GM21526 (cell line): ENCODE measurements at regions not wholly inside any gene's neighbourhood (a gene's known extent, or its start where the extent isn't known, plus 50 kb on each side); places are given as distances from the start of the nearest gene placed in this dataset.
"Not testable (repeated sequence)": the region's sequence is repeated elsewhere in the genome, so short reads cannot be mapped to it uniquely, and the experiment has no call there.

Experiments used
- ATAC-seq: cut with Tn5 transposase; IDR thresholded peaks from one replicate; pipeline ENCODE4 v1.9.1; 2021; ENCODE audit warnings: moderate library complexity; ENCODE audit not compliant: unreplicated experiment, low FRiP score

DNA sequence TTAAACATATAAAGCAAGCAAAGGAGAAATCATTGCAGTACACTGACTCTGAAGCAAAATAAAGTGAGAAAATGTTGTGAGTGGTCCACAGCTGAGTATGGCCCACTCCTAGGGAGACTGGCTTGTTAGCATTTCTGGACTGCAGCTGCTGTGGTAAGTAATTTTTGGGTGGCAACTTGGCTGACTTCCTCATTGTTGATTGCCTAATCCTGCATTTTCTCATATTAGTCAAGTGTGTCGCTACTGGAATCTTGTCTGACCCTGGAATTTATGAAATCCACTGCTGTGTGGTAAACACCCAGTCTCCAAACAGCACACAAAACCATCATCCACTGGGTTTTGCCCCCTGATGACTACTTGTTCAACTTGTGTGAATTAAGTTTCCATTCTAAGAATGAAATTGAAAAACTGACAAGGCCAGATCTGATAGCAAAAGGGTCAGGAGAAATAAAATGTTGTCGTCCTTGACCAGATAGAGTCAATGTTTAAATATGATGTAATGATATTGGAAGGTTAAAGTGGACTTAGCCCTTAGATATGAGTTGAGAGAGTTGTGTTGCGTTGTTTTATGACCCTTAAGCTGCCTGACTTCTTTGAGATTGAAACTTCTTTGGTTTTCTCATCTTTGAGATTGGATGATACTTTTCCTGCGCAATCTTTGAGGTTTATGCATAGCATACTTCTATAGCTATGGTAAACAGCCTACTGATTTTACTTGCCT lies 106.6 kb upstream of the SEC22B start:
- ATAC-seq = not testable (repeated sequence)

GRCh38 chr1:120278259-120278610 lies 101.9 kb upstream of the SEC22B start:
- ATAC-seq = not testable (repeated sequence)

GRCh38 chr1:120277428-120278258 lies 101.3 kb upstream of the SEC22B start:
- ATAC-seq = not testable (repeated sequence)

- not testable (repeated sequence) for ATAC-seq
These were observed 100.4 kb upstream of the SEC22B start for GRCh38 chr1:120276710-120277109.

DNA sequence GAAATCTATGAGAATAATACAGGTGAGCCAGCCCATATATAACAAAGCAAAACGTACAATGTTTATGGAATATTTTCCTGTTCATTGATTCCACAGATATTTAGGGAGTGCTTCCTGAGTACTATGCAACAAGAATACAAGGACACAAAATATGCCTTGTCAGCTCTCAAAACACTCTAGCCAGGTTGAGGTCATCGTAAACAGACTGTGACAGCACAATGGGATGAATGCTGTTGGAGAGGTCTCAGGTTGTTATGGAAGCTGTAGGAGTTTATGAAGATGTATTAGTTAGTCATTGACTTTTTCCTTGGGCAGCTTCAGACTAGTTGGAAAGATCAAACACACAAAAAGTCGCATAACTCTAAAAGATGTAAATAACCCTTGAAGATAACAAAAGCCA lies 98.1 kb upstream of the SEC22B start:
- not testable (repeated sequence) for ATAC-seq

DNA sequence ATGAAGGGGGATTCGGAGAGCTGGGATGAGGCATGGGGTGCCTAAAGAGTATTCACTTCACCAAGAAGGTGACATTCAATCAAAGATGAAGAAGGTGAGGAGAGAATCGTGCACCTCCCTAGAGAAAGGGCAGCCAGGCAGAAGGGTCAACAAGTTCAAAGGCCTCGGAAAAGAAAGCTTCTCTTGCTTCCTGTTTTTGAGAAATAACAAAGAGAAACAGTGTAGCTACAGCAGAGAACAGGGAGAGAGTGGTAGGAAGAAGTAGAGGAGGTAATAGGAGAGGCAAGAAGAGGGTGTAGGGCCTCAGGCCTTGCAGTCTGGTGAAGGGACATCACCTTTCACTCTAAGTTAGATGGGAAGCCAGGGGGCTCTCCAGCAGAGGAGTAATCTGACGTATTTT lies 97.0 kb upstream of the SEC22B start:
- not testable (repeated sequence) for ATAC-seq

DNA sequence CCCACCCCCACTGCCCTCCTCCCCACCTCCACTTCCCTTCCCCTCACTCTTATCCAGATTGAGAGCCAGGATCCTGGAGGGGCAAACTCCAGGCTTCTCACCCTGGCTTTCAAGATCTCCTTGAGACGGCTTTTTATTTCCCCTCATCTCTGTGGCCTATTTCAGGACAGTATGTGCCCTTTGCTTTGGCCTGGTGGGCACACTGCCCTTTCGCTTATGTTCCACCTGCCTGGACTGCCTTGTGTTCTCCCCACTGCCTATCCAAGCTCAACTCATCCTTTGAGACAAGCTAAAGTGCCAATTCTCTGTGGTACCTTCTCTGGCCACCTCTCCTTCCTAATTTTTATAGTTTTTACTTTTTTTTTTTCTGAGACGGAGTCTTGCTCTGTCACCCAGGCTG lies 95.9 kb upstream of the SEC22B start:
- ATAC-seq = not testable (repeated sequence)

GRCh38 chr1:120271561-120272221 lies 95.4 kb upstream of the SEC22B start:
- not testable (repeated sequence) for ATAC-seq

DNA sequence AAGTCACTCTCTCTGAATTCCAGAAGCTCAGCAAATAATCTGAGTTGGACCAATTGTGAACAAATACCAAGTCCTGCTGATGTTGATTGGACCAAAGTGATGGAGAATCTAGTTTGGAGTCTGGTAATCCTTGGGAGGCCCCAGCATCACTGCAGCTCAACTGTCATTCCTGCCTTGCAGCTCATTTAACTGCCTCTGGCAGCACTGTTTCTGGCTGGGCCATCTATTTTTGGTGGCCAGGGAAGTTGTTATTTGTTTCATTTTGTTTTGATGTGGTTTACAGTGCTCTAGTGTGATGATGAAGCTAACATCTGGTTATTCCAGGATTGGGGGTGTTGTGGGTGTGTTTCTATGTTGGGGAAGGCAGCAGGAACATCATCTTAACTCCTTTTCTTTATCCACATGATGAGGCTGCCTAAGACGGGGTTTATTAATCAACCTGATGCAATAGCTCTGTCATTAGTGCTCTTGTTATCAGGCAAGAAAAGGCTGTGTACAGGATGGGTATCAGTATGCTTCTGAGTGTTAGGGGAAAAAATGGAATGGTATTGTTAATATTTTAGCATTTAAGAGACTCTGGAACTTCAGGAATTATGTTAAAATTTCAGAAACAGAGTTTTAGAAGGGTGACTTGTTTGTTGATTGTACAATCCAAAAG lies 91.7 kb upstream of the SEC22B start:
- ATAC-seq = not testable (repeated sequence)

DNA sequence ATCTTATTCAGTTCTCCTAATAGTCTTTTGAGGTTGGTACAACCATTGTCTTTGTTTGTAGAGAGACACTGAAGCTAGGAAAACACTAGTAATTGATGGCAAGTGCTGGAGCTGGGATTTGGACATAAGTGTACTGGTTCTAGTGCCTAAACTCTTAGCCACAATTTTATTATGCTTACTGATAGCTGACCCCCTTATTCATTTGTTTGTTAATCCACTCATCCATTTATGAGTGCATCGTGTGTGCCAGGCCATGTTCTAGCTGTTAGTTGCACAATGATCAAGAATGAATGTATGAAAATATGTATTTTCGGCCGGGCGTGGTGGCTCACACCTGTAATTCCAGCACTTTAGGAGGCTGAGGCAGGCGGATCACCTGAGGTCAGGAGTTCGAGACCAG lies 88.2 kb upstream of the SEC22B start:
- ATAC-seq = not testable (repeated sequence)

DNA sequence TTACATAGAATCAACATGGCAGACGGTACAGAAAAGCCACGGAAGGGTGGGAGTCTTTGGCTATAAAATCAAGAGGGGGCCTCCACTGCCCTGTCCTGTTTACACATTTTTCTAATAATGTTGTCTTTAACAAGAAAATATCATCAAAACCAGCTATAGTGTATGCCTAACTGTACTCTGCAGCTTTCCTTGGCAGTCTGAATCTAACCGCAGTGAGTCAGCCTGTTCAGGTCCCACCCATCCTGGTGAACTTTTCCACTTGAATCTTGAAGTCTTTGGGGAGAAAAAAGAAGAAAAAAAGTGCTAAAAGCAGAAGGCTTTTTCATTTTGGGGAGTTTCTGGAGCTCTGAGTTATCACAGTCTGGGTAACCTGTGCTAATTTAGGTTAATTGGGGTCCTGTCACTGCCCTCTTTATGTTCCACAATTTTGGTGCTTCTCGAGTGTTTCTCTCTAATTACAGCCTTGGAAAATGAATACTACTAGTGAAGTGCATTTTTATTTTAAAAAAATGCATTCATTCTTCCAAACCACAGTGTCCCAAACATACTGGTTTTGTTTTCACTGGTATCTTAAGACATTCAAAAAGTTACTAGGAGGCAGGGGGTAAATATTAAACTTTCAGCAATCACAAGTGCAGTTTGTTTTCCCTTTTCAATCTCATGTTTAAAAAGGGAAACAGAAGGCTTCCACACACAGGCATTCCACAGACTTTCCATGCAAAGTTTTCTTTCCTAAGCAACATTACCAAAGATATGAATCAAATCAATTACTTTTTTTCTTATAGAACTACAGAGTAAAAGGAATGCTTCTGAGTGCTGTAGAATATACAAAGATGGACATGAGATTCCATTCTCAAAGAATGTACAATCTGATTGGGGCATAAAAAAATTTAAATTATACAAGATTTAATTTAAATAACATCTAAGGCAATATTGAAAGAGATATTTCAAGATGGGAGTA lies 86.8 kb upstream of the SEC22B start:
- ATAC-seq = not testable (repeated sequence)

GRCh38 chr1:120257778-120258105 lies 81.4 kb upstream of the SEC22B start:
- not testable (repeated sequence) for ATAC-seq

GRCh38 chr1:120257064-120257777 lies 80.9 kb upstream of the SEC22B start:
- not testable (repeated sequence) for ATAC-seq

- ATAC-seq = not testable (repeated sequence)
These were observed 74.4 kb upstream of the SEC22B start for GRCh38 chr1:120250756-120251155.

- not testable (repeated sequence) for ATAC-seq
These were observed 72.6 kb upstream of the SEC22B start for GRCh38 chr1:120248726-120249427.

DNA sequence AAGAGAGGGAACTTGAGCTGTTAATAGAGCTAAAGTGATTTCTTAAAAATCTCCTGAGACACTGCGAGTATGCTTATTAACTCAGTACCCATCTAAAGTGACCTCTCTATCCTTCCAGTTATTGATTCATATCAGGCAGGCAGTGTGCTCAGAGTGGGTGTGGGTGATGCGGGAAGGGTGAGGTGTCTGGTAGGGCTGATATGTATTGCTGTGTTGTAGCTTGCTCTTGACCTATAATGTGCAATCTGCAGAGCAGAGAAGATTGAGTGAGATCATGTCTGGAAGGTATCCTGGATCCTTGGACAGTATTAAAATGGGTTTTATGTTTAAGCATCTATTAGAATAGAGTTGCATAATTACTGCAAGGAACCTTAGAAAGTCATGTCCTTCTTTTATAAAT lies 71.9 kb upstream of the SEC22B start:
- not testable (repeated sequence) for ATAC-seq

DNA sequence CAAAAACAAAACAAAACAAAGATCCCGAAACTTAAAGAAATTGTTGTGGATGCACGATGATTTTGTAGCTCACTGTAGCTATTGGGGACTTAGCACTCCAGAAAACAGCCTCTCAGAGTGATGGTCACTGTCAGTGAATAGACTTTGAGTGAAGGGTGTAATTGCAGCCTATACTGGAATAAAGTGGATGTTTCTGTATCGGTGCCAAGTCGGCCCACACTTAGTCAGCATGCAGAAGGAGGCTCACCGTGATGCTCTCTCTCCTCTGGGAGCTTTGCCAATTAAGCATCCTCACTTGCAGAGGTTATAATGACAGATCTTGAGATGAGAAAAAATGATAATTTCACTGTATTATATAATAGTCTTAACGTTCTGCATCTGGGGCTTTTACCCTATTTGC lies 67.5 kb upstream of the SEC22B start:
- not testable (repeated sequence) for ATAC-seq

DNA sequence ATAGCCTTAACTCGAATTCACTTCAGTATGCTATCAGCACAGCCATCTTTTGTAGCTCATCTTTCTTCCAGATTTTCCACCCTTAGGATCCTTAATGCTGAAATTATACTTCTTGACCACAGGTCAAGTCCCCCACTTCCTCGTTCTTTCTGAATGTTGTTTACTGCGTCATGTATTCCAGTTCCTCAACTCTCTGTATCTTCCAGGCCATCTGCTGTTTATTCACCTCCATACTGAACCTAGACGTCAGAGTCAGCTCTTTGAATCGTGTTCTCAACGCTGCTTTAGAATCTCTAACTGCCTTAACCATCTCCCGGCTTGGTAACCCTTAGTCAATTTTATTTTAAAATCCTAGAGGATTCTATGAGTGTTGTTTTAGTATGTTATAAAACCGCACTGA lies 66.3 kb upstream of the SEC22B start:
- not testable (repeated sequence) for ATAC-seq
